GM18498 (cell line): ENCODE measurements at regions not wholly inside any gene's neighbourhood (a gene's known extent, or its start where the extent isn't known, plus 50 kb on each side); places are given as distances from the start of the nearest gene placed in this dataset.

Source experiments
- ATAC-seq: cut with Tn5 transposase; IDR thresholded peaks from one replicate; pipeline ENCODE4 v1.9.1; 2021; ENCODE audit warnings: mild to moderate bottlenecking, moderate library complexity; ENCODE audit not compliant: unreplicated experiment

- no peak for ATAC-seq
Measured at GRCh38 chr9:90311811-90312210, 330.8 kb downstream of the DIRAS2 start.

GRCh38 chr9:90322296-90322695 is 320.3 kb downstream of the DIRAS2 start:
- ATAC-seq = no peak

GRCh38 chr9:90325913-90326653 is 316.5 kb downstream of the DIRAS2 start:
- no peak for ATAC-seq

GRCh38 chr9:90330231-90330630 is 312.4 kb downstream of the DIRAS2 start:
- ATAC-seq = no peak

GRCh38 chr9:90331826-90332575 is 310.6 kb downstream of the DIRAS2 start:
- ATAC-seq = no peak

GRCh38 chr9:90333226-90333625 is 309.4 kb downstream of the DIRAS2 start:
- ATAC-seq = no peak

- ATAC-seq = no peak
Measured at GRCh38 chr9:90340421-90340820, 302.2 kb downstream of the DIRAS2 start.

- no peak for ATAC-seq
Measured at GRCh38 chr9:90342607-90343006, 300.0 kb downstream of the DIRAS2 start.

- ATAC-seq = no peak
Measured at GRCh38 chr9:90343366-90343765, 299.3 kb downstream of the DIRAS2 start.

- ATAC-seq = no peak
Measured at GRCh38 chr9:90343991-90344390, 298.6 kb downstream of the DIRAS2 start.

GRCh38 chr9:90365666-90366065 is 277.0 kb downstream of the DIRAS2 start:
- ATAC-seq = no peak

- no peak for ATAC-seq
Measured at GRCh38 chr9:90368241-90368640, 274.4 kb downstream of the DIRAS2 start.

- ATAC-seq = no peak
Measured at GRCh38 chr9:90368928-90369327, 273.7 kb downstream of the DIRAS2 start.

- ATAC-seq = no peak
Measured at GRCh38 chr9:90379771-90380170, 262.9 kb downstream of the DIRAS2 start.

- no peak for ATAC-seq
Measured at GRCh38 chr9:90385146-90385545, 257.5 kb downstream of the DIRAS2 start.

GRCh38 chr9:90393365-90394152 is 249.1 kb downstream of the DIRAS2 start:
- no peak for ATAC-seq

GRCh38 chr9:90394871-90395270 is 247.8 kb downstream of the DIRAS2 start:
- no peak for ATAC-seq

GRCh38 chr9:90400091-90400490 is 242.5 kb downstream of the DIRAS2 start:
- ATAC-seq = no peak

GRCh38 chr9:90408659-90409058 is 234.0 kb downstream of the DIRAS2 start:
- no peak for ATAC-seq

GRCh38 chr9:90419221-90419851 is 223.3 kb downstream of the DIRAS2 start:
- no peak for ATAC-seq

GRCh38 chr9:90420211-90420610 is 222.4 kb downstream of the DIRAS2 start:
- ATAC-seq = no peak
